GM12878 (cell line): ENCODE measurements at regions not wholly inside any gene's neighbourhood (a gene's known extent, or its start where the extent isn't known, plus 50 kb on each side); places are given as distances from the start of the nearest gene placed in this dataset.

Experiments
- ATAC-seq: fragments of 200-7000 bp; cut with Tn5 transposase; 3 replicates; pipeline ENCODE4 v1.9.1; 2020; ENCODE audit warnings: mild to moderate bottlenecking, moderate library complexity
- BruUV-seq: library from RNA; stranded (reverse); fragments of 400-500 nt; replicated peaks from 2 replicates; lab custom pipeline; 2021; lab: Mats Ljungman, UMichigan
- CTCF ChIA-PET: fragments of 300-600 bp; sonication (Branson Sonifier 250); formaldehyde crosslinking; extraction: SDS; loops from one replicate; lab custom pipeline; 2021; ENCODE audit warnings: inconsistent platforms; lab: Yijun Ruan, JAX
- POLR2A ChIA-PET: fragments of 350-600 bp; formaldehyde crosslinking; extraction: SDS; loops from one replicate; lab custom pipeline; 2021; ENCODE audit warnings: inconsistent platforms; lab: Charles Lee
- RAD21 ChIA-PET: fragments of 300-600 bp; sonication (Branson Sonifier 250); formaldehyde crosslinking; loops from one replicate; lab custom pipeline; 2023; ENCODE audit warnings: antibody characterized with exemption; ENCODE audit not compliant: unreplicated experiment; lab: Charles Lee
- SMC1A ChIA-PET: fragments of 300-600 bp; sonication (Branson Sonifier 250); formaldehyde crosslinking; loops from one replicate; lab custom pipeline; 2023; ENCODE audit not compliant: unreplicated experiment, uncharacterized antibody; lab: Charles Lee
- DNase-seq: peaks from one replicate; pipeline ENCODE4 v3.0.0-alpha.2; 2011; ENCODE audit warnings: low read depth, low spot score
- FAIRE-seq: peaks from 3 replicates; lab custom pipeline; 2011; peaks lifted over from hg19 to GRCh38; lab: Jason Lieb, UNC
- H2AFZ ChIP-seq: 2 replicates; pipeline ENCODE4 v1.6.0; 2011; ENCODE audit warnings: low read depth, low read length, control low read depth; ENCODE audit not compliant: control insufficient read depth
- H3K27ac ChIP-seq: 2 replicates; pipeline ENCODE4 v1.5.1; 2011; ENCODE audit warnings: control low read depth; ENCODE audit not compliant: control insufficient read depth, insufficient read depth
- H3K27me3 ChIP-seq, 2 experiments: replicated peaks in 1 of 2; 2 replicates each; pipeline versions ENCODE4 v1.6.0 to v1.6.1; 2011; ENCODE audit warnings: low read length in 1 of 2; ENCODE audit not compliant: control insufficient read depth in 2 of 2, insufficient read depth in 2 of 2
- H3K36me3 ChIP-seq, 2 experiments: 2 replicates each; pipeline ENCODE4 v1.5.1; 2011; ENCODE audit warnings: low read length in 1 of 2; ENCODE audit not compliant: control insufficient read depth in 2 of 2, insufficient read depth in 2 of 2
- H3K4me1 ChIP-seq: 2 replicates; pipeline ENCODE4 v1.6.1; 2011; ENCODE audit warnings: mild to moderate bottlenecking, low read length, moderate library complexity, mixed read lengths; ENCODE audit not compliant: control insufficient read depth, insufficient read depth
- H3K4me2 ChIP-seq: 2 replicates; pipeline ENCODE4 v1.6.0; 2011; ENCODE audit warnings: control low read depth; ENCODE audit not compliant: control insufficient read depth, insufficient read depth
- H3K4me3 ChIP-seq: fragments of 200-600 bp; sonication (generic); 2 replicates; pipeline ENCODE4 v1.5.1; 2016
- H3K79me2 ChIP-seq: 2 replicates; pipeline ENCODE4 v1.6.0; 2011; ENCODE audit warnings: low read length; ENCODE audit not compliant: control insufficient read depth, insufficient read depth
- H3K9ac ChIP-seq: 2 replicates; pipeline ENCODE4 v1.8.0; 2011; ENCODE audit warnings: low read length, control low read depth, mixed read lengths; ENCODE audit not compliant: control insufficient read depth, insufficient read depth
- H3K9me3 ChIP-seq: replicated peaks from 3 replicates; pipeline ENCODE4 v1.5.1; 2011; ENCODE audit warnings: mild to moderate bottlenecking, low read length; ENCODE audit not compliant: control insufficient read depth, insufficient read depth
- H4K20me1 ChIP-seq: 2 replicates; pipeline ENCODE4 v1.6.0; 2011; ENCODE audit not compliant: control insufficient read depth, insufficient read depth
- ATF3 ChIP-seq: IDR thresholded peaks from 2 replicates; pipeline ENCODE4 v1.6.1; 2011; ENCODE audit warnings: low read depth, mild to moderate bottlenecking, low read length, moderate library complexity, borderline replicate concordance; ENCODE audit errors: extremely low read depth
- BHLHE40 ChIP-seq, 2 experiments: fragments of 450-650 bp in 1 of 2; IDR thresholded peaks; 2 replicates each; pipeline ENCODE4 v1.6.1; 2011 to 2017; ENCODE audit warnings: low read depth in 2 of 2, borderline replicate concordance in 1 of 2, improper control_type of control experiment in 1 of 2, low read length in 1 of 2, mild to moderate bottlenecking in 1 of 2
- CEBPB ChIP-seq, 2 experiments: fragments of 150-350 bp in 1 of 2; IDR thresholded peaks; 2 replicates each; pipeline ENCODE4 v1.6.1; 2012 to 2014; ENCODE audit warnings: low read depth in 2 of 2, low read length in 2 of 2, borderline replicate concordance in 1 of 2, inconsistent platforms in 1 of 2
- CREB1 ChIP-seq: IDR thresholded peaks from 2 replicates; pipeline ENCODE4 v1.6.1; 2012; ENCODE audit warnings: low read depth, mild to moderate bottlenecking, inconsistent platforms
- EZH2 ChIP-seq: IDR thresholded peaks from 2 replicates; pipeline ENCODE4 v1.6.1; 2012; ENCODE audit warnings: low read depth, mild to moderate bottlenecking, control low read depth, inconsistent platforms, low read length, borderline replicate concordance; ENCODE audit not compliant: control insufficient read depth
- FOS ChIP-seq: IDR thresholded peaks from 3 replicates; pipeline ENCODE4 v1.6.1; 2011; ENCODE audit warnings: borderline replicate concordance; ENCODE audit not compliant: insufficient read length; ENCODE audit errors: extremely low read depth
- FOXM1 ChIP-seq: IDR thresholded peaks from 2 replicates; pipeline ENCODE4 v1.6.1; 2012; ENCODE audit warnings: low read depth, mild to moderate bottlenecking, inconsistent platforms, low read length, moderate library complexity
- HCFC1 ChIP-seq: fragments of 150-350 bp; IDR thresholded peaks from 2 replicates; pipeline ENCODE4 v1.6.1; 2014; ENCODE audit warnings: low read length
- HDAC6 ChIP-seq: fragments of 200-600 bp; sonication (generic); IDR thresholded peaks from one replicate; pipeline ENCODE4 v1.8.0; 2017; ENCODE audit warnings: antibody characterized with exemption; ENCODE audit not compliant: unreplicated experiment
- IRF5 ChIP-seq: fragments of 450-650 bp; IDR thresholded peaks from 2 replicates; pipeline ENCODE4 v1.6.1; 2017; ENCODE audit warnings: borderline replicate concordance
- KLF5 ChIP-seq: fragments of 450-650 bp; IDR thresholded peaks from 2 replicates; pipeline ENCODE4 v1.6.1; 2014; ENCODE audit warnings: mild to moderate bottlenecking; ENCODE audit not compliant: partially characterized antibody
- MYB ChIP-seq: fragments of 150-350 bp; IDR thresholded peaks from 2 replicates; pipeline ENCODE4 v1.6.1; 2014; ENCODE audit warnings: mild to moderate bottlenecking, low read depth, low read length, borderline replicate concordance
- PAX5 ChIP-seq: IDR thresholded peaks from 2 replicates; pipeline ENCODE4 v1.6.1; 2011; ENCODE audit warnings: low read depth, low read length, borderline replicate concordance
- RBBP5 ChIP-seq: fragments of 200-600 bp; sonication (generic); conservative IDR thresholded peaks from 2 replicates; pipeline ENCODE4 v1.6.1; 2016
- RELA ChIP-seq: fragments of 450-650 bp; IDR thresholded peaks from 2 replicates; pipeline ENCODE4 v1.8.0; 2014; ENCODE audit warnings: borderline replicate concordance; ENCODE audit not compliant: partially characterized antibody
- RFX5 ChIP-seq: IDR thresholded peaks from 2 replicates; pipeline ENCODE4 v1.6.1; 2011; ENCODE audit warnings: low read depth, low read length, improper control_type of control experiment
- SMAD5 ChIP-seq: IDR thresholded peaks from 2 replicates; pipeline ENCODE4 v1.6.1; 2016; ENCODE audit warnings: antibody characterized with exemption, low read depth
- SREBF2 ChIP-seq: IDR thresholded peaks from 2 replicates; pipeline ENCODE4 v1.6.1; 2012; ENCODE audit warnings: mild to moderate bottlenecking, low read length
- SUZ12 ChIP-seq: fragments of 200-600 bp; sonication (generic); IDR thresholded peaks from one replicate; pipeline ENCODE4 v1.6.1; 2018; ENCODE audit warnings: antibody characterized with exemption, mild to moderate bottlenecking; ENCODE audit not compliant: unreplicated experiment
- TAF1 ChIP-seq: IDR thresholded peaks from 2 replicates; pipeline ENCODE4 v1.6.1; 2011; ENCODE audit warnings: mild to moderate bottlenecking, low read depth, low read length, borderline replicate concordance
- WGBS: methylation state at CpG from one replicate; pipeline ENCODE4 v1.1.6; 2016; ENCODE audit warnings: low lambda C conversion rate; ENCODE audit not compliant: insufficient replicate concordance, insufficient coverage; ENCODE audit errors: missing lambda C conversion rate; 5-methylcytosine and 5-hydroxymethylcytosine counted together
- in situ Hi-C: fragments of 300-500 bp; cut with MboI; formaldehyde crosslinking; loops from 9 replicates; pipeline ENCODE4 v1.14.3; 2018; ENCODE audit warnings: mixed read lengths
- intact Hi-C: fragments of 100-400 bp; cut with micrococcal nuclease; formaldehyde crosslinking; loops from one replicate; pipeline ENCODE4 v1.14.2; 2022; ENCODE audit not compliant: unreplicated experiment

- Histone ChIP-seq H4K20me1 (no peaks in the 10 kb centered on the region), H3K9me3 (no peaks in the 10 kb centered on the region), H2AFZ (no peak overlapping the region), H3K79me2 (no peaks in the 10 kb centered on the region), H3K27me3 (no peaks in the 10 kb centered on the region), H3K4me1 (no peaks in the 10 kb centered on the region), H3K27ac (no peak overlapping the region), H3K9ac (no peak overlapping the region), H3K4me2 (no peak overlapping the region)
- intact Hi-C loops: no loop called here
- in situ Hi-C loops: no loop called here
- POLR2A ChIA-PET: no interaction called here
- no peak for DNase-seq
- RAD21 ChIA-PET: no interaction called here
- no CpG with 5 or more reads among the region's 1 CpG for WGBS
- no peak for ATAC-seq
- TF ChIP-seq RBBP5 (no peak), SUZ12 (no peak), CREB1 (no peak), ATF3 (no peak), HDAC6 (no peak), FOS (no peak), BHLHE40 (IDR thresholded peaks at IDR 0.05; ENCODE audit: borderline replicate concordance in 1 of 2, low read depth in 2 of 2, low read length in 1 of 2) (no peak), HCFC1 (no peak)
- TF ChIP-seq, all 136 proteins: peak for 0
- ChIA-PET SMC1A (no interaction called here), CTCF (no interaction called here)
- no TSS peak for BruUV-seq
- FAIRE-seq: no peak
- Histone ChIP-seq H3K4me3 (no peak overlapping the region), H3K36me3 (no peaks in the 10 kb centered on the region)
Observed at GRCh38 chrY:7768901-7769300, 857.3 kb upstream of the AMELY start.

- CTCF ChIA-PET: no interaction called here
- FAIRE-seq (no peak), ATAC-seq (no peak), DNase-seq (no peak)
- RAD21 ChIA-PET: no interaction called here
- BruUV-seq: no TSS peak
- WGBS: no CpG with 5 or more reads among the region's 2 CpGs
- Histone ChIP-seq H3K27ac (no peak overlapping the region), H2AFZ (no peak overlapping the region), H3K9me3 (no peaks in the 10 kb centered on the region), H3K4me3 (no peak overlapping the region), H3K36me3 (no peaks in the 10 kb centered on the region), H3K4me2 (no peak overlapping the region), H3K9ac (no peak overlapping the region), H3K27me3 (no peaks in the 10 kb centered on the region), H3K79me2 (no peaks in the 10 kb centered on the region), H3K4me1 (no peaks in the 10 kb centered on the region), H4K20me1 (no peaks in the 10 kb centered on the region)
- in situ Hi-C loops: no loop called here
- intact Hi-C loops: no loop called here
- POLR2A ChIA-PET: no interaction called here
- SMC1A ChIA-PET: no interaction called here
- no peak for TF ChIP-seq EZH2
- no peak for TF ChIP-seq IRF5
- no peak for TF ChIP-seq CEBPB (IDR thresholded peaks at IDR 0.05; ENCODE audit: borderline replicate concordance in 1 of 2, low read depth in 2 of 2, low read length in 2 of 2)
- no peak for TF ChIP-seq RFX5
- no peak for TF ChIP-seq TAF1
- no peak for TF ChIP-seq PAX5
- TF ChIP-seq MYB: no peak
- TF ChIP-seq SMAD5: no peak
- TF ChIP-seq FOXM1: no peak
- no peak for TF ChIP-seq RELA
- TF ChIP-seq KLF5: no peak
- no peak for TF ChIP-seq SREBF2
Observed at GRCh38 chrY:7753711-7754110, 842.2 kb upstream of the AMELY start.
